GM23338 (cell line): ENCODE measurements at regions not wholly inside any gene's neighbourhood (a gene's known extent, or its start where the extent isn't known, plus 50 kb on each side); places are given as distances from the start of the nearest gene placed in this dataset.

Experiments
- ATAC-seq: fragments of 200-7000 bp; cut with Tn5 transposase; 3 replicates; pipeline ENCODE4 v1.9.1; 2020
- DNase-seq: peaks from one replicate; pipeline ENCODE4 v3.0.0-alpha.2; 2015; ENCODE audit warnings: low spot score
- H2AFZ ChIP-seq: fragments of 200-600 bp; sonication (generic); 2 replicates; pipeline ENCODE4 v1.8.0; 2016; ENCODE audit warnings: antibody characterized with exemption, mild to moderate bottlenecking, moderate library complexity
- H3F3A ChIP-seq: fragments of 200-600 bp; sonication (generic); replicated peaks from 2 replicates; pipeline ENCODE4 v1.8.0; 2017; ENCODE audit warnings: antibody characterized with exemption, mixed run types, low read depth
- H3K27ac ChIP-seq: fragments of 200-600 bp; sonication (generic); 2 replicates; pipeline ENCODE4 v1.6.1; 2016; ENCODE audit warnings: low read depth
- H3K27me3 ChIP-seq: fragments of 200-600 bp; sonication (generic); 2 replicates; pipeline ENCODE4 v1.8.0; 2016; ENCODE audit warnings: mild to moderate bottlenecking, mixed run types, moderate library complexity; ENCODE audit not compliant: insufficient read depth
- H3K36me3 ChIP-seq: fragments of 200-600 bp; sonication (generic); 2 replicates; pipeline ENCODE4 v1.8.0; 2016; ENCODE audit warnings: mild to moderate bottlenecking; ENCODE audit not compliant: insufficient read depth
- H3K4me1 ChIP-seq: fragments of 200-600 bp; sonication (generic); 2 replicates; pipeline ENCODE4 v1.8.0; 2016; ENCODE audit warnings: mild to moderate bottlenecking, moderate library complexity; ENCODE audit not compliant: insufficient read depth
- H3K4me2 ChIP-seq: fragments of 200-600 bp; sonication (generic); 2 replicates; pipeline ENCODE4 v1.7.1; 2017; ENCODE audit warnings: mixed run types
- H3K4me3 ChIP-seq: fragments of 200-600 bp; sonication (generic); 2 replicates; pipeline ENCODE4 v1.6.1; 2016; ENCODE audit warnings: mixed run types
- H3K79me2 ChIP-seq: fragments of 200-600 bp; sonication (generic); replicated peaks from 2 replicates; pipeline ENCODE4 v1.8.0; 2017; ENCODE audit warnings: mild to moderate bottlenecking; ENCODE audit not compliant: insufficient read depth
- H3K9me2 ChIP-seq: fragments of 200-600 bp; sonication (generic); 2 replicates; pipeline ENCODE4 v1.8.0; 2017; ENCODE audit not compliant: insufficient read depth
- H4K20me1 ChIP-seq: fragments of 200-600 bp; sonication (generic); replicated peaks from 2 replicates; pipeline ENCODE4 v1.8.0; 2017; ENCODE audit warnings: mild to moderate bottlenecking; ENCODE audit not compliant: insufficient read depth
- H3K27ac Mint-ChIP-seq: 2 replicates; pipeline ENCODE4 v1.8.0; 2020; ENCODE audit warnings: inconsistent platforms, mild to moderate bottlenecking, moderate library complexity, mixed read lengths
- H3K27me3 Mint-ChIP-seq: 3 replicates; pipeline ENCODE4 v1.8.0; 2022; ENCODE audit warnings: low read depth, mild to moderate bottlenecking, moderate library complexity, mixed read lengths, inconsistent platforms; ENCODE audit not compliant: insufficient read depth, poor library complexity
- H3K36me3 Mint-ChIP-seq: 3 replicates; pipeline ENCODE4 v1.8.0; 2021; ENCODE audit warnings: low read depth, mild to moderate bottlenecking, inconsistent platforms, moderate library complexity, mixed read lengths
- H3K4me1 Mint-ChIP-seq: 3 replicates; pipeline ENCODE4 v1.8.0; 2020; ENCODE audit warnings: mild to moderate bottlenecking, inconsistent platforms, mixed read lengths
- H3K4me3 Mint-ChIP-seq: 3 replicates; pipeline ENCODE4 v1.8.0; 2021; ENCODE audit warnings: moderate library complexity, mild to moderate bottlenecking, inconsistent platforms, mixed read lengths
- H3K9me3 Mint-ChIP-seq: 3 replicates; pipeline ENCODE4 v1.8.0; 2020; ENCODE audit warnings: moderate library complexity, mild to moderate bottlenecking, inconsistent platforms, mixed read lengths
- CREB1 ChIP-seq: fragments of 250-450 bp; sonication (Bioruptor Pico); IDR thresholded peaks from 2 replicates; pipeline ENCODE4 v1.5.0; 2020; ENCODE audit warnings: low read depth, mild to moderate bottlenecking, moderate library complexity
- ETS1 ChIP-seq: IDR thresholded peaks from 2 replicates; pipeline ENCODE4 v1.6.1; 2016; ENCODE audit warnings: antibody characterized with exemption
- EZH2 ChIP-seq: fragments of 200-600 bp; sonication (generic); IDR thresholded peaks from one replicate; pipeline ENCODE4 v1.8.0; 2017; ENCODE audit warnings: antibody characterized with exemption, mild to moderate bottlenecking, low read depth; ENCODE audit not compliant: unreplicated experiment
- NANOG ChIP-seq: IDR thresholded peaks from 2 replicates; pipeline ENCODE4 v1.6.1; 2016; ENCODE audit warnings: antibody characterized with exemption, borderline replicate concordance
- POLR2AphosphoS5 ChIP-seq: IDR thresholded peaks from 2 replicates; pipeline ENCODE4 v1.6.1; 2016; ENCODE audit warnings: antibody characterized with exemption, low read depth
- REST ChIP-seq: IDR thresholded peaks from one replicate; pipeline ENCODE4 v1.6.1; 2018; ENCODE audit warnings: antibody characterized with exemption; ENCODE audit not compliant: unreplicated experiment
- STAT1 ChIP-seq: IDR thresholded peaks from one replicate; pipeline ENCODE4 v1.6.1; 2016; ENCODE audit warnings: antibody characterized with exemption; ENCODE audit not compliant: unreplicated experiment
- ZNF114 ChIP-seq: fragments of 250-450 bp; sonication (Bioruptor Pico); IDR thresholded peaks from 2 replicates; pipeline ENCODE4 v1.5.0; 2020; ENCODE audit warnings: mild to moderate bottlenecking, moderate library complexity
- ZNF331 ChIP-seq: fragments of 250-450 bp; sonication (Bioruptor Pico); IDR thresholded peaks from 2 replicates; pipeline ENCODE4 v1.5.0; 2020; ENCODE audit warnings: low read depth, mild to moderate bottlenecking, moderate library complexity
- ZNF462 ChIP-seq: fragments of 250-450 bp; sonication (Bioruptor Pico); IDR thresholded peaks from 2 replicates; pipeline ENCODE4 v1.5.0; 2020; ENCODE audit warnings: mild to moderate bottlenecking, moderate library complexity

- TF ChIP-seq ETS1 (no peak), CREB1 (CRISPR knock-in tag) (no peak), NANOG (no peak), ZNF114 (CRISPR knock-in tag) (no peak)
Observed at GRCh38 chr7:79711660-79712059, 258.2 kb upstream of the MAGI2 start (continued).

GRCh38 chr7:79709574-79710409 is 256.3 kb upstream of the MAGI2 start:
- no peaks in the 10 kb centered on the region for H3K27me3 Mint-ChIP-seq
- H3K36me3 ChIP-seq: no peaks in the 10 kb centered on the region
- no peaks in the 10 kb centered on the region for H3K4me1 Mint-ChIP-seq
- H4K20me1 ChIP-seq: no peaks in the 10 kb centered on the region
- no peak overlapping the region for H2AFZ ChIP-seq
- DNase-seq: no peak
- H3K79me2 ChIP-seq: no peaks in the 10 kb centered on the region
- H3K4me3 Mint-ChIP-seq: no peak overlapping the region
- H3K9me2 ChIP-seq: no peaks in the 10 kb centered on the region
- H3K9me3 Mint-ChIP-seq: no peaks in the 10 kb centered on the region
- H3K4me3 ChIP-seq: no peak overlapping the region
- H3K27ac ChIP-seq: no peak overlapping the region
- H3K27me3 ChIP-seq: no peaks in the 10 kb centered on the region
- H3F3A ChIP-seq: no peaks in the 10 kb centered on the region
- no peak overlapping the region for H3K4me2 ChIP-seq
- no peak for ATAC-seq
- no peaks in the 10 kb centered on the region for H3K4me1 ChIP-seq
- no peaks in the 10 kb centered on the region for H3K36me3 Mint-ChIP-seq
- H3K27ac Mint-ChIP-seq: no peak overlapping the region
- TF ChIP-seq ZNF114 (CRISPR knock-in tag) (no peak), REST (no peak), ZNF331 (no peak), STAT1 (no peak), NANOG (no peak), CREB1 (CRISPR knock-in tag) (no peak), POLR2AphosphoS5 (no peak), EZH2 (no peak), ETS1 (no peak), ZNF462 (CRISPR knock-in tag) (no peak)
